ENCODE measurements at regions not wholly inside any gene's neighbourhood (a gene's known extent, or its start where the extent isn't known, plus 50 kb on each side); places are given as distances from the start of the nearest gene placed in this dataset.

DNA sequence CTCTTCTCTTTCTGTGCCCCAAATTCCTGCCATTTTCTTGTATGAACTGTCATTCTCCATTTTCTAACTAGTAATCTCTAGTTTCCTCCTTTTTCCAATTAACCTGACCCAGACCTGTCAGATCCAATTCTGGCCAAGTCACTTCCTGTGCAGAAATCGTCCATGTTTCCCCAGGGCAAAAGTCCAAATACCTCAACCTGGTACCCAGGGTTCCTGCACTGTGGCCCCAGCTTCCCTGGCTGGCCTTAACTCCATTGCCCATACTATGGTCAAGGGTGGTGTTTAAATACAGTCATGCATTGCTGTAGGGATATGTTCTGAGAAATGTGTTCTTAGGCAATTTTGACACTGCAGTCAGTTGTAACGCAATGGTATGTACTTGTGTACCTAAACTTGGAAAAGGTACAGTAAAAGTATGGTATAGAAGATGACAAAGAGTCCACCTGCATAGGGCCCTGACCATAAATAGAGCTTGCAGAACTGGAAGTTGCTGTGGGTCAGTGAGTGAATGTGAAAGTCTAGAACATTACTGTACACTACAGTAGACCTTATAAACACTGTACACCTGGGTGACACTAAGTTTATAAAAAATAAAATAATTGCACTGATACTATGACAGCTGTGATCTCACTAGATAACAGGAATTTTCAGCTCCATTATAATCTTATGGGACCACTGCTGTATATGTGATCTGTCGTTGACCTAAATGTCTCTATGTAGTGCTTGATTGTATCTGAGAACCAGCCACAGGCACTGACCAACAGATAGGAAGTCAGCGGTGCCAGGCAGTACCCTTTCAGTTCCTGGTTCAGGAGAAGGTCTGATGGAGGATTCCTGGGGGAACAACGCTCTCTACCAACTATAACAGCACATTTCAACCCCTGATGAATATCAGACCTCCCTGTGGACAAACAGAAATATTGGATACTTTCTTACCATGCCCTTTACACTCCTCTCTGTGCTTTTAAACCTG, 336.1 kb upstream of the PROK2 start:
- DNase-seq (ENCODE audit: low read depth in 2 of 2) = no peak

GRCh38 chr3:72120039-72120438, 335.1 kb upstream of the PROK2 start:
- no peak for DNase-seq (ENCODE audit: low read depth in 2 of 2)

GRCh38 chr3:72118628-72119027, 333.7 kb upstream of the PROK2 start:
- DNase-seq (ENCODE audit: low read depth in 2 of 2) = no peak

DNA sequence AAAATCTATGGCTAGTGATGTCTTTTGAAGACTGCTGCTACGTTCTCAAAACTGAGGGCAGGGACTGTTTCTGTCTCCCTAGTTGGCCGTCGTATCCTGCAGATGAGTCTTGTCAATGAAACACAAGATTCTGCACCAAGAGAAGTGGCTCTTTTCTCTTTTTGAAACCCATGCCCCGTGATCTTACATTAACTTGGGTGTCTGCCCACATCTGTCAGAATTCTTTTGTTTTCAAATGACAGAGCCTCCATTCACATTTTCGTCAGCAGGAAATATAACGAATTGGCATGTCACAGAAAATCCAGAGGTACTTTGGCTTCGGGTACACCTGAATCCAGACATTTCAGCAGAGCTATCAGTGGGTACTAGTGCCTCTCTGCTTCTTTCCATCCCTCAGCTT, 331.3 kb upstream of the PROK2 start:
- no peak for DNase-seq (ENCODE audit: low read depth in 2 of 2)

GRCh38 chr3:72115307-72115706, 330.4 kb upstream of the PROK2 start:
- DNase-seq (ENCODE audit: low read depth in 2 of 2) = no peak

- no peak for DNase-seq (ENCODE audit: low read depth in 2 of 2)
Measured at GRCh38 chr3:72114773-72115172, 329.8 kb upstream of the PROK2 start.

DNA sequence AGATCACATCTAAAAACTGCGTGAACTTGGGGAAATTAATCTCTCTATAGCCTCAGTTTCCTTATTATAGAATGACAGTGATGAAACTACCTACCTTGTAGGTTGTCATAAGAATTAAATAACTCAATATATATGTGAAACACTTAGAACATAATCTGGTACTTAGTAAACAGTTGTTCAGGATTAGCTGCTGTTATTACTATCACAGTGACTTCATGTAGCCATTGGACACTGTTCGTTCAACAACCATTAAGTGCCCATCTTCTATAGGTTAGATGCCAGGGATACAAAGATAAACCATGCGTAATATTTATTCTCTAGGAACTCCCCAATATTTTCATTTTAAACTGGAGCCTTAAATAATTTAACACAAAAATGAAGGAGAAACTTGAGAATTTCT, 329.0 kb upstream of the PROK2 start:
- DNase-seq (ENCODE audit: low read depth in 2 of 2) = no peak

GRCh38 chr3:72113564-72113963, 328.6 kb upstream of the PROK2 start:
- DNase-seq (ENCODE audit: low read depth in 2 of 2) = no peak

DNA sequence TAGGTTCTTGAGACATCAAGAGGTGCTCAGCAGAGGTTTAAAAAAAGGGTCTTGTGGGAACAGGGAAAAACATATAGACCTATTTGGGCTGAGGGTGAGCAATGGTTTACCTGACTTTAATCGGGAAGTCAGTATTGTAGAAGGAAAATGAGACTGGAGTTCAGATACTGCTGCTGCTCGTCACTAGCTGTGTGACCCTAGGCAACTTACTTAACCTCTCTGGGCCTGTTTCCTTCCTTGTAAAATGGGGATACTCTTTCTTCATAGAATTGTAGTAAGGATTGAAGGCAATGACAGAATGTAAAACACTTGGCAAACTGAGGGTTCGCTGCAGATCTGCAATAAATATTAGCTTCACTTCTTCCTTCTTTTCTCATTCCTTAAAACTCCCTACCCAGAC, 327.5 kb upstream of the PROK2 start:
- no peak for DNase-seq (ENCODE audit: low read depth in 2 of 2)

DNA sequence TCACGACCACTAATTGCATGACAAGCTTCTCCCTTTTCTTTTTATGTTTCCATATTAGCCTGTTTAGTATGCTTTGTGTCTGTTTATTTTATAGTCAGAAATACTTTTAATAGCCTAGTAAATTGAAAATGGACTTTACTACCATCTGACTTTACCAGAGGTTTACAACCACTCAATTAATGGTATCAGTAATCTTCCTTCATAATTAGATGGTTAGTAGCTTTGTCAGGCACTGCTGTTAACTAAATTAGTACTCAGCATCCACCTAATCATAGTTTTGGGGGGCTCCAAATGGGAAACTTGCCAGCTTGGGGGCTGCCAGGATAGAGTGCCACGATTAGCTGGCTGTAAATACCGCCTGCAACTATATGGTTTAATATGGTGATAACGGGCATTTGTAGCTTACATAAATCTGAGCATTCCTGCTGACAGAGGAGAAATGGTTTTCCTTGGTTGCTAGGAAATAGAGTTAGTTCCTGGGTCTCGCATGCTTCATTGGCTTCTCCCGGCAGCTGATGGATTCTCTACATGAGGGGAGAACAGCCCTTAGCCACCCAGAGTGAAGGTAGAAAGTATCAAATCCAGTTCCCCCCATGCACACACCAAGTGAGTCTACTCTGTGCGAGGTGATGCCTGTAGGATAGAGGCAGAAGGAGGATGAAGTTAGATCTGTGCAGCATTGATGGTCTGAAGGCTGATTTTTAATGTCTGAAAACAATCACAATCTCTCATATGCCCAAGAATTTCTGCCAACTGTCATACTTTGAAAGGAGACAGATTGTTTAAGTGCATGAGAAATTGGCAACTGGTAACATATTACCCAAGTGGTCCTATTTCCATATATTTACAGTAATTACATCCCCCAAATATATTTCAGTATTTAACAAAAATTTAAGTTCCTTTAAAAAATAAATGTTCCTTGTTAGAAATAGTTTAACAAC, 326.6 kb upstream of the PROK2 start:
- no peak for DNase-seq (ENCODE audit: low read depth in 2 of 2)

DNA sequence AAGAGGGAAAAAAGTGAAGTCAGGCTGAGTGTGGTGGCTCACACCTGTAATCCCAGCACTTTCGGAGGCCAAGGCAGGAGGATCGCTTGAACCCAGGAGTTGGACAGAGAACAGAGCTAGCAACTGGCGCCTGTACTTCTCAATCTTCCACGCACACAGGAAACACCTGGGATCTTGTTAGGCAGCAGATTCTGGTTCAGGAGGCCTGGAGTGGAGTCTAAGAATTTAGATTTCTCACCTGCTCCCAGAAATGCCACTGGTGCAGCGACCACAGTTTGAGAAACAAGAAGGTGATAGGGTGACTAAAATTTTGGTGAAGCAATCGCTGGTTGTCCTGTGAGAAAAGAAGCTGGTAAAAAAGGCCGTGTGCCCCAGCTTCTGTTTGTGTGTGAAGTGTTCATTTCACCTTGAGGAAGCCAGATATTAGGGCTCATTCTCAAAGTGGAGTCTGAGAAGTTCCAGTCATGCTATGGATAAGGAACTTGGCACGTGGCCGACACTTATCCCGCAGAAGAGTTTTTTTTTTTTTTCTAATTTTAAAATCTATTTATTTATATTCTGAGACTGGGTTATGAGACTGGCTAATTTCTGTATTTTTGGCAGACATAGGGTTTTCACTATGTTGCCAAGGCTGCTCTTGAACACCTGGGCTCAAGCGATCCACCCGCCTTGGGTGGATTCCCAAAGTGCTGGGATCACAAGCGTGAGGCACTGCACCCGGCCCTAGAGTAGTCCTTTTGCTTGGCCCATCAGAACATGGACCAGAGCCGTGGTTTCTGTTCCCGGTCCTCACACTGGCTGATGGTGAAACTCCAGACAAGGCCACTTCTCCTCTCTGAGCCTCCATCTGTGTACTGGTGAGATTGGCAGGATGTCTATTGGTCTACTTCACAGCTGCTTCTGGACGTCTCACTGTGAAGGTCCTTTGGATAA, 324.6 kb upstream of the PROK2 start:
- DNase-seq (ENCODE audit: low read depth in 2 of 2) = no peak

- DNase-seq (ENCODE audit: low read depth in 2 of 2) = no peak
Measured at GRCh38 chr3:72105306-72105705, 320.4 kb upstream of the PROK2 start.

DNA sequence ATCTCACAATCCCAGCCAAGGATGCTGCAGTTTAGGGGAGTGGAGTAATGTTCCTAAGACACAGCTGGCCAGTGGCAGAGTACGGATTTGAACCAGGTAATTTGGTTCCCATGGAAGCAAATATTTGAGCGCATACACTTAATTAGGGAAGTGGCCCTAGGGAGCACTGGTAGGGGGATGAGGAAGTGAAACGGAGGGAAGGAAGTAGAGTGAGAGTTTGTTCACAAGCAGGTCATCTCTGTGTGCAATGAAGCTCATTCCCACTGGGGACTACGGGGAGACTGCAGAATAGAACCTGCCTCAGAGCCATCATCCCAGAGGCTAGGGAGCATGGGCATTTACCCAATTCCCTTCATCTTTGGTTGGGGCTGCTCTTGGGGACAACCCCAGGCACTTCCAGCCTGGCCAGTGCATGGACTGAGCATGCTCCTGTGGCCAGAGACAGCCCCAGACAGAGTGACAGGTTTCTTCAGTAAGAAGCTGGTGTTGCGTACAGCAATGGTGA, 317.2 kb upstream of the PROK2 start:
- no peak for DNase-seq (ENCODE audit: low read depth in 2 of 2)

DNA sequence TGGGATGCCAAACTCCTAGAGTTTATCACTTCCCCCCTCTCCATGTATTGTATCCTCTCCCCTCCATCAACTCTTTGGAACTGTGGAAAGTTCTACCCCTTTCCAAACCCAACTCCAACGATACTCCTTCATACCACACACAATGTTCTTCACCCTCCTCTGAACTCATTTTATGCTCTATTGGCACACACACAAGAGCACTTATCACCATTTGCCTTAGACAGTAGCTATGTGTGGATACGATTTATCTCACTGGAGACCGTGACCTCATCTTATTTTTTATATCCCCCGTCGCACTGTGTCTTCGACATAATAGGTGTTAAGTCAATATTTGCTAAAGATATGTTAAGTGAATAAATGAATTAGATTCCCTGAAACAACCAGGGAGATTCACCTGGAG, 316.5 kb upstream of the PROK2 start:
- DNase-seq (ENCODE audit: low read depth in 2 of 2) = no peak

- DNase-seq (ENCODE audit: low read depth in 2 of 2) = peak; percentile 73
Measured at GRCh38 chr3:72100601-72101187, 315.7 kb upstream of the PROK2 start.

DNA sequence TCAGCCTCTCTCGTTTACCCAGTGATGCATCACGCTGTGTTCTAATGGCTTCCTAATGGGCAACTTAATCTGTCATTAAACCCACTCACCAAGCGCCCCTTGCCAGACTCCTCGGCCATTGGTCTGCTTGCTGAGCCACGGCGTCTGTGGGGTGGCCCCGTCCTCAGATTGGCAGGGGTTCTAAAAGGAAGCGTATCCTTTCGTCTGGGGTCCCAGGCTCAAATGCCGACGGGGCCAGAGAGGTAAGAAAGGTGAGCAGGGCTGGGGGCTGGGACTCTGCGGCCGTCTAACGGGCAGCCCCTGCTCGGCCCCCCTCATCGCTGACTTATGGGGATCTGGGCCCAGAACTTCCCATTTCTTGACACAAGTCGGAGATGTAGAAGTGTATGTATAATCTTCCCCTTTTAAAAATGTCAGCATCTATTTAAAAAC, 315.1 kb upstream of the PROK2 start:
- DNase-seq (ENCODE audit: low read depth in 2 of 2) = no peak

DNA sequence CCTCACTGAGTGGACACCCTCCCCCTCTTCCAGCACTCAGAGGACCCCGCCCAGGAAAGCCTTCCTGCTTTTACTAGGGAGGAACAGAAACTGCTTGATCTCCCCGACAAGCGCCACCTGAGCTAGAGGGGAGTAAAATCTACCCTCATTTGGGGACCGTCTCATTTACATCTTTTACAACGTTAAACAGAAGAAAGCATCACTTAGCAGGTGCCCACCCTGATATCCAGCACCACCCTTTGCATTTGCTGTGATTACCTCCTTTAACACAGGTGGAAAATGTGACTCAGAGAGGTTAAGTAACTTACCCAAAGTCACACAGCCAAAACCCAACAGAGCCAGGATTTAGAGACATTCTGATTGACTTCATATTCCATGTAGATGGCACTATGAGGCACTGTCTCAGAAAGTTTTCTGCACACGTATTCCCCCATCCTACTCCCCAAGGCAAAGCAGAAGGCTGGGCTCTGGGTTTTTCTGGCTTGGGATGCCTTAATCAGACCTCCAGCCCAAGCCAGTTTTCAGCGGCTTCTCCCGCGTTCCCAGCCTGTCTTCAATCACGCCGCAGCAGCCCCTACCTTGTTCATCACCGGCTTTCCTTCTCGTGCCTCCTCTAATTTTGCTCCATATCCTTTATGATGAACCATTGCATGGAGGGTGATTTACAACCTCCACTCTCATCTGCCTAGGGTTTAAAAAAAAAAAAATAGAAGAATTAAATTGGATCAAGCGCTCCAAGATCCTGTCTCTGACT, 314.6 kb upstream of the PROK2 start:
- DNase-seq (ENCODE audit: low read depth in 2 of 2) = no peak

- no peak for DNase-seq (ENCODE audit: low read depth in 2 of 2)
Measured at GRCh38 chr3:72097053-72097452, 312.1 kb upstream of the PROK2 start.

DNA sequence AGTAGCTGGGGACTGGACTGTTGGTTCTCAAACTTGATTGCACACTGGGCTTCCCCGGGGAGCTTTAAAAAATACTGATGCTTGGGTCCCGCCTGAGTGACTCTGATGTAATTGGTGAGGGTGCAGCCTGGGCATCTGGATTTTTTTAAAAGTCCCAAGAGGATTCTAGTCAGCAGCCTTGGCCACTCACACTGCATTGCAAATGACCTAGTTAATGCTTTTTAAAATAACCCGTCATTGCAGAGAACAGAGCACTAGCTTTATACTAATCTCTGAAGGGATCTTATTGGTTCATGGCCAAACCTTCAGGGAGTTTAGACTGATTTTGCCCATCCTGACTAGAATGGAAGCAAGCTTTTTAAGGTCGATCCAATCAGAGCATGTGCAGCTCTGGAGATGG, 310.6 kb upstream of the PROK2 start:
- no peak for DNase-seq (ENCODE audit: low read depth in 2 of 2)

DNA sequence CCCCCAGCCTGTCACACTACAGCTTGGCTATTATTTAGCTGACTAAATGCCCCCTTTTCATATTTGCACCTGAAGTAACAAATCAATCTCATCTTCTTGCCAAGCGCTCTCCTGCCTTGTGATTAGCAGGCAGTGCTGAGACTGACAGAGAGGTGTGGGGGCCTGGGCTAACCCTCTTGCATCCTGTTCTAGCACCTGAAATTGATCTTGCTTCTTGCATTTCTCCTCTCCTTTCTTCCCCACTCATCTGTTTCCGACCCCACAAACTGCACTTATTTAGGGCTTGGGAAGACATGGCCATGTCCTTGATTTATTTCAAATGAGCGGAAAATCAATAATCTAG, 309.0 kb upstream of the PROK2 start:
- DNase-seq (ENCODE audit: low read depth in 2 of 2) = no peak

All from stimulated activated CD8-positive, alpha-beta memory T cell treated with anti-CD3 and anti-CD28 coated beads, Interleukin-7, amount 100 ng/mL, for 4 hours (primary cell).